ENCODE measurements at regions not wholly inside any gene's neighbourhood (a gene's known extent, or its start where the extent isn't known, plus 50 kb on each side); places are given as distances from the start of the nearest gene placed in this dataset.

DNA sequence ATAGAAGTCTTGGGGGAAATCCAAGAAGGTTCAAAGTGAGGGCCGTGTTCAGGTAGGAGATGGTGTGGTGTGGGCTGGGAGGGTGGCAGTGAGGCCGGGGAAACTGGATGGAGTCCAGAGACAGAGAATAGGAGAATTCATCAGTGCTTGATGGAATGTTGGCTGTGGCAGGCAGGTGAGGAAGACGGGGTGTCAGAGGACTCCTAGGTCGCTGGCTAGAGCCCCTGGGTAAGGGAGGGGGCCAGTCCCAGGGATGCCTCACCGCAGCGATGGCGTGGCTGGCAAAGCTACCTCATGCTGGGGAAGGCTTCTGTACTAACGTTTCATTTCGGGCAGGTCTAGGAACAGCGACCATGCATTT is 373.0 kb downstream of the RPS24 start:
- TF ChIP-seq EZH2 (IDR thresholded peaks at IDR 0.05) (no peak), POLR2AphosphoS5 (IDR thresholded peaks at IDR 0.05; ENCODE audit: borderline replicate concordance, low read depth, low read length) (no peak), FOXP2 (optimal IDR thresholded peaks at IDR 0.05; ENCODE audit: control extremely low read depth, extremely low read length, insufficient read depth) (no peak)
- H3K27ac ChIP-seq, result no peak overlapping the region
- no peak for DNase-seq (ENCODE audit: low read depth, low spot score)
- no peaks in the 10 kb centered on the region for H3K9me3 ChIP-seq (ENCODE audit: low read depth, low read length)
- H3K36me3 ChIP-seq (ENCODE audit: insufficient read depth, low read length), result no peaks in the 10 kb centered on the region
- no peak overlapping the region for H3K9ac ChIP-seq (ENCODE audit: insufficient read length)
- H3K4me3 ChIP-seq, result no peak overlapping the region

DNA sequence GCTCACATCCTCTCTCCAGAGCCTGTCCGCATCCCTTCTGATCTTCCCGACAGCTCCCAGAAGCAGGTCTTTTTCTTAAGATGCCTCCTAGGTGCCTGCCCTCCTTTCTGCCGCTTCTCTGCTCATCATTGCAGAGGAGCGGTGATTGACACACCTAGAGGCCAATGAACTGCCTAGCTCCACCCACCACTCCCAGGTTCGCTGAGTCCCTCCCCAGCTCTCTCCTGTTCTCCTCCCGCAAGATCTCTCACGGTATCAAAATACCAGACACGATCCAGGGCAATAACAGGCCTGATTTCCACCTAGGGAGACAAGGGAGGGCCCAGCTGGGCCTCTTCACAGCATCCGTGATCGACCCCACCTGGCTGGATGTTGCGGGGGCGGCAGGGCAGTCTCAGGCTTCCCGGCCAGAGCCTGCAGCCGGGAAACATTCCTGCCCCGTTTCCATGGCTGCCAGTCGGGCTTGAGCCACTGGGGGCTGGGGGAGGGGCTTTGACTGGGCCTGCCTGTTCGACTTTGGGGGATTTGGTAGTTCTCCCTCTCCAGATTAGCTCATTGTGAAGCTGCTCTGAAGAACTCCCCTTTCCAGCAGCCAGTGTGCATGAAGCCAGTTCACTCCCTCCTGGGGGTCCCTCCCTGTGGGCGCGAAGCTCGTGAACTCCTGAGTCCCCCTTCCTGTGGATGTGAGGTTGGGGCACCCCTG is 373.5 kb downstream of the RPS24 start:
- Histone ChIP-seq H3K27ac (no peak overlapping the region), H3K9me3 (ENCODE audit: low read depth, low read length) (no peaks in the 10 kb centered on the region), H3K9ac (ENCODE audit: insufficient read length) (no peak overlapping the region), H3K4me3 (no peak overlapping the region), H3K36me3 (ENCODE audit: insufficient read depth, low read length) (no peaks in the 10 kb centered on the region)
- no peak for TF ChIP-seq POLR2AphosphoS5 (IDR thresholded peaks at IDR 0.05; ENCODE audit: borderline replicate concordance, low read depth, low read length)
- TF ChIP-seq FOXP2 (optimal IDR thresholded peaks at IDR 0.05; ENCODE audit: control extremely low read depth, extremely low read length, insufficient read depth), result no peak
- no peak for TF ChIP-seq EZH2 (IDR thresholded peaks at IDR 0.05)
- DNase-seq (ENCODE audit: low read depth, low spot score), result no peak

DNA sequence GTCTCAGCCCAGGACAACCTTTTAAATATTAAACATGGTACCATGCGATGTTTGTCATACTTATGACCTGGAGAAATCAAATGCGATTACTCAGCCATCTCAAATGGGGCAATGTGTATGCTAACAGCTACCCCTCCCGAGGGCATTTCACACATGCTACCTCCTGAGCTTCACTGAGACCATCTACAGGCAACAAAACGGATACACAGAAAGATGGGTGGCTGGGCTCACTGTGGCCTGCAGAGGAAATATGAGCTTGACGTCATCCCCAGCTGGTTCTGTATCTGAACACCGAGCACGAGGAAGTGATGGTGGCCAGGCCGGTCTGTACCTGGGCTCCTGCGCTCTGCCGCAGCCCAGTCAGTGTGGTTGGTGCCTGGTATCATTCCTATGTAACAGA is 374.3 kb downstream of the RPS24 start:
- no peak overlapping the region for H3K27ac ChIP-seq
- H3K4me3 ChIP-seq, result no peak overlapping the region
- no peak for DNase-seq (ENCODE audit: low read depth, low spot score)
- H3K9me3 ChIP-seq (ENCODE audit: low read depth, low read length), result no peaks in the 10 kb centered on the region
- no peak for TF ChIP-seq EZH2 (IDR thresholded peaks at IDR 0.05)
- TF ChIP-seq FOXP2 (optimal IDR thresholded peaks at IDR 0.05; ENCODE audit: control extremely low read depth, extremely low read length, insufficient read depth), result no peak
- no peak for TF ChIP-seq POLR2AphosphoS5 (IDR thresholded peaks at IDR 0.05; ENCODE audit: borderline replicate concordance, low read depth, low read length)
- H3K9ac ChIP-seq (ENCODE audit: insufficient read length), result no peak overlapping the region
- H3K36me3 ChIP-seq (ENCODE audit: insufficient read depth, low read length), result no peaks in the 10 kb centered on the region

DNA sequence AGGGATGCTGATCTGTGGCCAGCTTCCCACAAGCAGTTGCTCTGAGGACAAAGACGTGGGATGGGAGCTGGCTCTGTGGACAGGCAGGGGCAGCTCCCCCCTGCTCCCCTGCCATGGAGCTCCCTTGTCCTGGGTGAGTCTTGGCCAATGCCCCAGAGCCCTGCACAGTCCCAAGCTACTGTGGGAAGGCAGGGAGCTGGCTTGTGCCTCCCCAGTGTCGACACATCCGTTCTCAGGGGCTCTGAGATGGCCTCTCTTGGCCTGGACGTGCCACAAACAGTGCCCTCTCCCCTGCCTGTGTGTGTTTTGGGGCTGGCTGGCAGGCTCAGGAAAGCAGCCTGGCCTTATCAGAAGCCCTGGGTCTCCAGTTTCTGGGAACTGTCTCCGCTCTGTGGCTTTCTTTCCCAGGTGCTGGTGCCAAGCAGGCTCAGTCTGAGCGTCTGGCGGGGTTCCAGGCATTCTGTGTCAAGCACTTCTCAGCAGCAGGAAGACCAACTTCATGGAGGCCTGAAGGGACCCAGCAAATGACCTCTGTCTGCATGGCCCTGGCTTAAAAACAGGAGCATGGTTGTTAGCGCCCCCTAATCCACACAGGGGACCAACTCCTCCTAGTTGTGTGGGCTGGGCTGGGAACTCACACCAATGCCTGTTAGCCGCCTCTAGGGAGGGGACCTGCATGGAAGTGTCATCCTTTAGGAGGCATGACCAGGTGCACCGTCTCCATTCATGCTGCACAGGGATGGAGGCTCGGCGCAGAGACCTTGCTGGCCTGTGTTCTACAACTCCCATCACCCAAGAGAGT is 375.2 kb downstream of the RPS24 start:
- no peak overlapping the region for H3K9ac ChIP-seq (ENCODE audit: insufficient read length)
- H3K4me3 ChIP-seq, result no peak overlapping the region
- no peak for TF ChIP-seq EZH2 (IDR thresholded peaks at IDR 0.05)
- TF ChIP-seq POLR2AphosphoS5 (IDR thresholded peaks at IDR 0.05; ENCODE audit: borderline replicate concordance, low read depth, low read length), result no peak
- TF ChIP-seq FOXP2 (optimal IDR thresholded peaks at IDR 0.05; ENCODE audit: control extremely low read depth, extremely low read length, insufficient read depth), result no peak
- H3K36me3 ChIP-seq (ENCODE audit: insufficient read depth, low read length), result no peaks in the 10 kb centered on the region
- H3K9me3 ChIP-seq (ENCODE audit: low read depth, low read length), result no peaks in the 10 kb centered on the region
- no peak for DNase-seq (ENCODE audit: low read depth, low spot score)
- H3K27ac ChIP-seq, result no peak overlapping the region

DNA sequence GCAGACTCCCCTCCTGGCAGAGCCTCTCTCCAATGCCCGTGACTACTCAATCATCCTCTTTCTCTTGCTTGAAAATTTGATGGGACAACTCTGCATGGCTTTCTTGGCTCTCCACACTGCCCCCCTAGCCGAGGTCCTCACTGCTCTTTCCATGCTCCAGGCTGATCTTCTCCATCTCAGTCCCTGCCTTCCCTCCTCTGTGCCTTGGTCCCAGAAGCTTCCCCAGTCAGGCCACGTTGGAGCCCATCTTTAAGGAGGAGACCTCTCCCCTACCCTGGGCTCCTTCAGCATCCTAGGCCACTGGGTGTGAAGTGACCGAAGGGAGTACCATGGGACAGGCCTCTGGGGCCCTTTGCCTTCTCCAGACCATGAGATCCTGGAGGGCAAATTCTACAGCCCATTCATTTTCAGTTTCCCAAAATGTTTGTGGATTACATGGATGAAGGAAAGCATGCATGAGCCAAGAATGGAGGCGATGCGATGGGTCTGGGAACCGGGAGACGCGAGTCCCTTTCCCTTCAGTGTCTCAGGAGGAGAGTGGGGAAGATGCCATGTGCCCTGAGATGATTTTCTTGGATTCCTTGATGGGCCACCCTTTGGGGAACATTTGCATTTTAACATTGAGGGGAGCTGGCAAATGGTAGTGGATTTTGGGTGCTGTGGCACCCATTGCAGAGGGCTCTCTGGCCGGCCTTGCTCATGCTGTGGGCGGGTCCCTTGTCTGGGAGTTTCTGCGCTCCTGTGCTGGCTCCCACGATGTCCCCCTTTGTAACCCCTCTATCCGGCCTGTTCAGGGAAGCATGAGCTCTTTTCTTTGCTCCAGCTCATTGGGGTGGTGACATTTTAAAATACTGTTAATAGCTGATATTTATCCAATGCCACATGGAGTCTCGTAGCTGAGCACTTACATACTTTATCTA is 376.6 kb downstream of the RPS24 start:
- H3K36me3 ChIP-seq (ENCODE audit: insufficient read depth, low read length), result no peaks in the 10 kb centered on the region
- H3K9me3 ChIP-seq (ENCODE audit: low read depth, low read length), result no peaks in the 10 kb centered on the region
- no peak overlapping the region for H3K9ac ChIP-seq (ENCODE audit: insufficient read length)
- no peak overlapping the region for H3K4me3 ChIP-seq
- no peak for TF ChIP-seq EZH2 (IDR thresholded peaks at IDR 0.05)
- TF ChIP-seq POLR2AphosphoS5 (IDR thresholded peaks at IDR 0.05; ENCODE audit: borderline replicate concordance, low read depth, low read length), result no peak
- no peak for DNase-seq (ENCODE audit: low read depth, low spot score)
- H3K27ac ChIP-seq, result no peak overlapping the region

DNA sequence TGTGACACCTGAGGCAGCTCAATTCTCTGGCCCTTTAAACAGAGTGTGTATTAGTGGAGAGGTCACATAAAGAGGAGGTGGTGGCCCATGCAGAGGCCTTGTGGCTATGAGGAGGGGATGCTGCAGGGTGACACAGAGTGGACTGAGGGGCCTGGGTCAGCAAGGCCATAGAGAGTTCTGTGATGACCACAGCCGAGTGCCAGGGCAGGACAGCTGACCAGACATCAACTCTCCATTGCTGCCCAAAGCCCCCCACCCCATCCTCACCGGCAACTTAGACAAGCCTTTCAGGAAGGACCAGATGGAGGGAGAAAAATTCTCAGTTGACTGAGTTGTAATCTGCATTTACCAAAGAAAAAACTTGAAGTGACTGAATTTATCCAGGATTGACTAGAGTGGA is 378.1 kb downstream of the RPS24 start:
- TF ChIP-seq FOXP2 (optimal IDR thresholded peaks at IDR 0.05; ENCODE audit: control extremely low read depth, extremely low read length, insufficient read depth) (no peak), POLR2AphosphoS5 (IDR thresholded peaks at IDR 0.05; ENCODE audit: borderline replicate concordance, low read depth, low read length) (no peak), EZH2 (IDR thresholded peaks at IDR 0.05) (no peak)
- H3K9me3 ChIP-seq (ENCODE audit: low read depth, low read length), result no peaks in the 10 kb centered on the region
- no peak for DNase-seq (ENCODE audit: low read depth, low spot score)
- no peak overlapping the region for H3K27ac ChIP-seq
- no peaks in the 10 kb centered on the region for H3K36me3 ChIP-seq (ENCODE audit: insufficient read depth, low read length)
- H3K9ac ChIP-seq (ENCODE audit: insufficient read length), result no peak overlapping the region
- no peak overlapping the region for H3K4me3 ChIP-seq

DNA sequence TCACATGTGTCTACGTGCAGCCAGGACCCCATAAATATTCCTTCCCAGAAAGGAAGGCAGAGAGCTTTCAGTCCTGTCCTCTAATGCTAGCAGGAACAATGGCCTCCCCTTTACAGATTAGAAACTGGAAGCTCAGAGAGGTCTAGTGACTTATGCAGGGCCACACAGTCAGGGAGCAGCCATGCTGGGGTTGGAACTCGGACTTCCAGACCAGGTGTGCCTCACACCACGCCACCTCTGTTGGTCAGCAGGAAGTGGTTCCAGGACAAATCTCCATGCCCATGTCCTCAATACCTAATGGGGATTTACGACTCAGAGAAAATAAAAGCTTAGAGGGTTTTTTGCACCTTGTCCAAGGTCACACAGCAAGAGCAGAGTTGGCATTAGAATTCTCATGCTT is 378.9 kb downstream of the RPS24 start:
- TF ChIP-seq FOXP2 (optimal IDR thresholded peaks at IDR 0.05; ENCODE audit: control extremely low read depth, extremely low read length, insufficient read depth) (no peak), POLR2AphosphoS5 (IDR thresholded peaks at IDR 0.05; ENCODE audit: borderline replicate concordance, low read depth, low read length) (no peak), EZH2 (IDR thresholded peaks at IDR 0.05) (no peak)
- no peak overlapping the region for H3K27ac ChIP-seq
- DNase-seq (ENCODE audit: low read depth, low spot score), result no peak
- H3K9ac ChIP-seq (ENCODE audit: insufficient read length), result no peak overlapping the region
- H3K9me3 ChIP-seq (ENCODE audit: low read depth, low read length), result no peaks in the 10 kb centered on the region
- no peak overlapping the region for H3K4me3 ChIP-seq
- H3K36me3 ChIP-seq (ENCODE audit: insufficient read depth, low read length), result no peaks in the 10 kb centered on the region

All from SK-N-MC (cell line).